HCT116 (cell line): ENCODE measurements at regions not wholly inside any gene's neighbourhood (a gene's known extent, or its start where the extent isn't known, plus 50 kb on each side); places are given as distances from the start of the nearest gene placed in this dataset.

Experiments used
- ATAC-seq: fragments of 200-7000 bp; cut with Tn5 transposase; 2 replicates; pipeline ENCODE4 v1.9.1; 2020; ENCODE audit warnings: mild to moderate bottlenecking, moderate library complexity
- BruUV-seq: library from RNA; stranded (reverse); fragments of 400-500 nt; replicated peaks from 2 replicates; lab custom pipeline; 2021; lab: Mats Ljungman, UMichigan
- CTCF ChIA-PET: fragments of 300-600 bp; sonication (Branson Sonifier 250); formaldehyde crosslinking; loops from one replicate; lab custom pipeline; 2021; ENCODE audit warnings: antibody characterized with exemption; lab: Charles Lee
- POLR2A ChIA-PET: fragments of 300-600, 350-600 bp; sonication (Branson Sonifier 250); formaldehyde crosslinking; loops from one replicate; lab custom pipeline; 2021; ENCODE audit warnings: antibody characterized with exemption; lab: Charles Lee
- RAD21 ChIA-PET, 2 experiments: fragments of 300-600 bp; sonication (Branson Sonifier 250); formaldehyde crosslinking; loops; one replicate each; lab custom pipeline; 2023; ENCODE audit warnings: low total read pairs in 2 of 2; ENCODE audit not compliant: uncharacterized antibody in 2 of 2, unreplicated experiment in 2 of 2, low non-redundant PET in 1 of 2; lab: Charles Lee
- DNase-seq: peaks from one replicate; pipeline ENCODE4 v3.0.0-alpha.2; 2010; ENCODE audit warnings: low read depth, low spot score
- H2AFZ ChIP-seq: fragments of 200-600 bp; shearing (Covaris generic), sonication (generic); 2 replicates; pipeline ENCODE4 v1.6.1; 2017; ENCODE audit warnings: low read depth, mixed run types, mixed read lengths, antibody characterized with exemption, low read length; ENCODE audit not compliant: poor library complexity, severe bottlenecking
- H3K27ac ChIP-seq: 2 replicates; pipeline ENCODE4 v1.5.1; 2012; ENCODE audit warnings: low read depth, low read length
- H3K27me3 ChIP-seq: fragments of 200-600 bp; sonication (generic); 2 replicates; pipeline ENCODE4 v1.6.1; 2016; ENCODE audit warnings: mixed run types, low read length, mixed read lengths; ENCODE audit not compliant: insufficient read depth
- H3K36me3 ChIP-seq, 2 experiments: fragments of 200-500 bp in 1 of 2; fragments of 200-600 bp in 1 of 2; sonication (Bioruptor generic) in 1 of 2; sonication (generic) in 1 of 2; 2 replicates each; pipeline versions ENCODE4 v1.5.1 to v1.6.1; 2014 to 2016; ENCODE audit warnings: low read length in 2 of 2, inconsistent platforms in 1 of 2, mixed read lengths in 1 of 2, mixed run types in 1 of 2; ENCODE audit not compliant: insufficient read depth in 2 of 2, control insufficient read depth in 1 of 2
- H3K4me1 ChIP-seq, 2 experiments: fragments of 200-600 bp in 1 of 2; sonication (generic) in 1 of 2; 2 replicates each; pipeline versions ENCODE4 v1.5.1 to v1.6.1; 2012 to 2017; ENCODE audit warnings: low read length in 2 of 2, inconsistent platforms in 1 of 2, mild to moderate bottlenecking in 1 of 2, mixed read lengths in 1 of 2, mixed run types in 1 of 2, moderate library complexity in 1 of 2; ENCODE audit not compliant: insufficient read depth in 2 of 2, control insufficient read depth in 1 of 2
- H3K4me2 ChIP-seq: fragments of 200-600 bp; sonication (generic); 2 replicates; pipeline ENCODE4 v1.6.1; 2017; ENCODE audit warnings: mixed run types, low read length, mixed read lengths
- H3K4me3 ChIP-seq, 2 experiments: fragments of 200-600 bp in 1 of 2; sonication (generic) in 1 of 2; replicated peaks in 1 of 2; 2 replicates each; pipeline ENCODE4 v1.5.1; 2011 to 2016; ENCODE audit warnings: low read length in 2 of 2, control low read depth in 1 of 2, low read depth in 1 of 2, mild to moderate bottlenecking in 1 of 2, mixed read lengths in 1 of 2, mixed run types in 1 of 2
- H3K79me2 ChIP-seq: fragments of 200-600 bp; sonication (generic); 2 replicates; pipeline ENCODE4 v1.6.1; 2017; ENCODE audit warnings: mild to moderate bottlenecking, mixed run types, low read length, moderate library complexity, mixed read lengths; ENCODE audit not compliant: insufficient read depth
- H3K9ac ChIP-seq: fragments of 200-600 bp; sonication (generic); 2 replicates; pipeline ENCODE4 v1.6.1; 2016; ENCODE audit warnings: low read length, mixed read lengths
- H3K9me2 ChIP-seq: fragments of 200-600 bp; sonication (generic), shearing (Covaris generic); 2 replicates; pipeline ENCODE4 v1.6.1; 2017; ENCODE audit warnings: mixed run types, mild to moderate bottlenecking, moderate library complexity; ENCODE audit not compliant: insufficient read depth
- H3K9me3 ChIP-seq, 2 experiments: fragments of 200-500 bp in 1 of 2; fragments of 200-600 bp in 1 of 2; sonication (Bioruptor generic) in 1 of 2; sonication (generic) in 1 of 2; 2 replicates each; pipeline ENCODE4 v1.6.1; 2014 to 2017; ENCODE audit warnings: low read length in 2 of 2, mixed read lengths in 2 of 2, inconsistent platforms in 1 of 2, low read depth in 1 of 2, mild to moderate bottlenecking in 1 of 2, mixed run types in 1 of 2, moderate library complexity in 1 of 2; ENCODE audit not compliant: control insufficient read depth in 1 of 2, insufficient read depth in 1 of 2
- H4K20me1 ChIP-seq: fragments of 200-600 bp; sonication (generic), shearing (Covaris generic); 2 replicates; pipeline ENCODE4 v1.6.1; 2017; ENCODE audit warnings: mixed run types, mild to moderate bottlenecking, moderate library complexity; ENCODE audit not compliant: insufficient read depth
- CBX3 ChIP-seq: IDR thresholded peaks from 2 replicates; pipeline ENCODE4 v1.6.1; 2012; ENCODE audit warnings: low read depth
- CTCF ChIP-seq, 3 experiments: fragments of 200-600 bp in 1 of 3; sonication (generic) in 1 of 3; IDR thresholded peaks in 2 of 3; conservative IDR thresholded peaks in 1 of 3; 2 replicates each; pipeline ENCODE4 v1.5.1; 2012 to 2017; ENCODE audit warnings: low read depth in 2 of 3, low read length in 2 of 3, antibody characterized with exemption in 1 of 3, borderline replicate concordance in 1 of 3, control low read depth in 1 of 3, mild to moderate bottlenecking in 1 of 3, mixed read lengths in 1 of 3, mixed run types in 1 of 3, moderate library complexity in 1 of 3; ENCODE audit not compliant: insufficient read depth in 1 of 3
- EGR1 ChIP-seq: IDR thresholded peaks from 2 replicates; pipeline ENCODE4 v1.6.1; 2012; ENCODE audit warnings: low read depth
- ELF1 ChIP-seq: IDR thresholded peaks from 2 replicates; pipeline ENCODE4 v1.6.1; 2012; ENCODE audit warnings: low read depth, borderline replicate concordance
- EZH2 ChIP-seq: fragments of 200-600 bp; sonication (generic); IDR thresholded peaks from 2 replicates; pipeline ENCODE4 v1.6.1; 2017; ENCODE audit warnings: antibody characterized with exemption, mixed run types
- EZH2phosphoT487 ChIP-seq: fragments of 200-600 bp; IDR thresholded peaks from 2 replicates; pipeline ENCODE4 v1.6.1; 2018; ENCODE audit warnings: antibody characterized with exemption, borderline replicate concordance
- FOSL1 ChIP-seq: IDR thresholded peaks from 2 replicates; pipeline ENCODE4 v1.6.1; 2012; ENCODE audit warnings: low read depth
- JUND ChIP-seq: IDR thresholded peaks from 2 replicates; pipeline ENCODE4 v1.6.1; 2012
- SIN3A ChIP-seq: IDR thresholded peaks from 2 replicates; pipeline ENCODE4 v1.6.1; 2012; ENCODE audit warnings: low read depth
- SRF ChIP-seq: IDR thresholded peaks from 2 replicates; pipeline ENCODE4 v1.6.1; 2012; ENCODE audit warnings: low read depth
- TCF7L2 ChIP-seq: IDR thresholded peaks from 2 replicates; pipeline ENCODE4 v1.7.0; 2011; ENCODE audit warnings: borderline replicate concordance, inconsistent platforms; ENCODE audit not compliant: insufficient read depth, insufficient read length; ENCODE audit errors: extremely low read depth
- ZBTB33 ChIP-seq: IDR thresholded peaks from 2 replicates; pipeline ENCODE4 v1.6.1; 2011; ENCODE audit warnings: mild to moderate bottlenecking, low read length, moderate library complexity; ENCODE audit not compliant: insufficient replicate concordance; ENCODE audit errors: extremely low read depth
- ZNF274 ChIP-seq: fragments of 200-500 bp; sonication (Bioruptor generic); IDR thresholded peaks from 2 replicates; pipeline ENCODE4 v1.6.1; 2014; ENCODE audit warnings: mild to moderate bottlenecking, low read depth, low read length, inconsistent platforms
- intact Hi-C: fragments of 100-400 bp; cut with micrococcal nuclease; formaldehyde crosslinking; loops from 2 replicates; pipeline ENCODE4 v1.10.0; 2022
- TF ChIP-seq, protein P1 (sequence below): IDR thresholded peaks from 2 replicates; pipeline ENCODE4 v1.6.1; 2012
- TF ChIP-seq, protein P2 (sequence below): IDR thresholded peaks from 2 replicates; pipeline ENCODE4 v1.6.1; 2012; ENCODE audit warnings: low read depth

GRCh38 chr19:28284389-28284788 lies 928.6 kb downstream of the UQCRFS1 start:
- ChIA-PET RAD21 (no interaction called here), POLR2A (no interaction called here), CTCF (no interaction called here)
- intact Hi-C loops: no loop called here
- no peak for ATAC-seq
- no peaks in the 10 kb centered on the region for H3K79me2 ChIP-seq
- no peak overlapping the region for H3K4me3 ChIP-seq
- no peak for DNase-seq
- peaks cover 15 to 16% of the 10 kb centered on the region in 2 experiments; a peak in 3 of 4 replicates for H3K9me3 ChIP-seq
- H4K20me1 ChIP-seq: no peaks in the 10 kb centered on the region
- H3K27ac ChIP-seq: no peak overlapping the region
- no peaks in the 10 kb centered on the region for H3K4me1 ChIP-seq
- BruUV-seq: no TSS peak
- TF ChIP-seq EGR1 (no peak), ZBTB33 (no peak), CBX3 (no peak), JUND (no peak), EZH2phosphoT487 (no peak), SIN3A (no peak), CTCF (IDR thresholded peaks at IDR 0.05 in 2 of 3, conservative IDR thresholded peaks at IDR 0.05 in 1 of 3; ENCODE audit: borderline replicate concordance in 1 of 3, insufficient read depth in 1 of 3, low read depth in 2 of 3, low read length in 2 of 3) (no peak), EZH2 (no peak), ZNF274 (no peak), TCF7L2 (no peak), FOSL1 (no peak), ELF1 (no peak), SRF (no peak)
- TF ChIP-seq, protein P1, sequence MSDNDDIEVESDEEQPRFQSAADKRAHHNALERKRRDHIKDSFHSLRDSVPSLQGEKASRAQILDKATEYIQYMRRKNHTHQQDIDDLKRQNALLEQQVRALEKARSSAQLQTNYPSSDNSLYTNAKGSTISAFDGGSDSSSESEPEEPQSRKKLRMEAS: no peak
- TF ChIP-seq, protein P2, sequence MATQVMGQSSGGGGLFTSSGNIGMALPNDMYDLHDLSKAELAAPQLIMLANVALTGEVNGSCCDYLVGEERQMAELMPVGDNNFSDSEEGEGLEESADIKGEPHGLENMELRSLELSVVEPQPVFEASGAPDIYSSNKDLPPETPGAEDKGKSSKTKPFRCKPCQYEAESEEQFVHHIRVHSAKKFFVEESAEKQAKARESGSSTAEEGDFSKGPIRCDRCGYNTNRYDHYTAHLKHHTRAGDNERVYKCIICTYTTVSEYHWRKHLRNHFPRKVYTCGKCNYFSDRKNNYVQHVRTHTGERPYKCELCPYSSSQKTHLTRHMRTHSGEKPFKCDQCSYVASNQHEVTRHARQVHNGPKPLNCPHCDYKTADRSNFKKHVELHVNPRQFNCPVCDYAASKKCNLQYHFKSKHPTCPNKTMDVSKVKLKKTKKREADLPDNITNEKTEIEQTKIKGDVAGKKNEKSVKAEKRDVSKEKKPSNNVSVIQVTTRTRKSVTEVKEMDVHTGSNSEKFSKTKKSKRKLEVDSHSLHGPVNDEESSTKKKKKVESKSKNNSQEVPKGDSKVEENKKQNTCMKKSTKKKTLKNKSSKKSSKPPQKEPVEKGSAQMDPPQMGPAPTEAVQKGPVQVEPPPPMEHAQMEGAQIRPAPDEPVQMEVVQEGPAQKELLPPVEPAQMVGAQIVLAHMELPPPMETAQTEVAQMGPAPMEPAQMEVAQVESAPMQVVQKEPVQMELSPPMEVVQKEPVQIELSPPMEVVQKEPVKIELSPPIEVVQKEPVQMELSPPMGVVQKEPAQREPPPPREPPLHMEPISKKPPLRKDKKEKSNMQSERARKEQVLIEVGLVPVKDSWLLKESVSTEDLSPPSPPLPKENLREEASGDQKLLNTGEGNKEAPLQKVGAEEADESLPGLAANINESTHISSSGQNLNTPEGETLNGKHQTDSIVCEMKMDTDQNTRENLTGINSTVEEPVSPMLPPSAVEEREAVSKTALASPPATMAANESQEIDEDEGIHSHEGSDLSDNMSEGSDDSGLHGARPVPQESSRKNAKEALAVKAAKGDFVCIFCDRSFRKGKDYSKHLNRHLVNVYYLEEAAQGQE: no peak
- no peak overlapping the region for H3K4me2 ChIP-seq
- no peaks in the 10 kb centered on the region for H3K9me2 ChIP-seq
- no peaks in the 10 kb centered on the region for H3K36me3 ChIP-seq
- no peaks in the 10 kb centered on the region for H3K27me3 ChIP-seq
- no peak overlapping the region for H2AFZ ChIP-seq
- no peak overlapping the region for H3K9ac ChIP-seq
